Hematopoietic multipotent progenitor cell treated with erythropoietin and hydrocortisone succinate and interleukin-3 and kit ligand, for 15 days (in vitro differentiated cells): ENCODE measurements at regions not wholly inside any gene's neighbourhood (a gene's known extent, or its start where the extent isn't known, plus 50 kb on each side); places are given as distances from the start of the nearest gene placed in this dataset.

Source experiments
- DNase-seq: peaks from one replicate; pipeline ENCODE4 v3.0.0-alpha.2; 2015; ENCODE audit warnings: low spot score

DNA sequence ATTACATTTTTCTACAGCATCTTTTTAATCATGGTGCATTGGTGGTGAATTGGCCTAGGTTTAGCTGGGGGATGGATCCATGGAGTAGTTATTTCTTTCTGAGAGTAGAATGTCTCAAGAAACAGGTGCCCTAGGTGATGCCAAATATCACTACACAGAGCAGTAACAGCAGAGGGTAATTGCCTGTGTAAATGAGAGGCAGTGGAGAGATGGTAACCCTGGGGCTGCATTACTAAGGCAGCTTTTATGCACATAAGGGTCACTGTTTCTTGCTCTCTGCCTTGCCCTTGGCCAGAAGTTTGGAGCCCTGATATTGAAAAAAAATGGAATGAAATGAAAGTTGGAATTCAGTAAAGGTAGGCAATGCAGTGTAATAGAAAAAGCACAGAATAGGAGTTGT lies 604.0 kb downstream of the NOVA1 start:
- DNase-seq: no peak

DNA sequence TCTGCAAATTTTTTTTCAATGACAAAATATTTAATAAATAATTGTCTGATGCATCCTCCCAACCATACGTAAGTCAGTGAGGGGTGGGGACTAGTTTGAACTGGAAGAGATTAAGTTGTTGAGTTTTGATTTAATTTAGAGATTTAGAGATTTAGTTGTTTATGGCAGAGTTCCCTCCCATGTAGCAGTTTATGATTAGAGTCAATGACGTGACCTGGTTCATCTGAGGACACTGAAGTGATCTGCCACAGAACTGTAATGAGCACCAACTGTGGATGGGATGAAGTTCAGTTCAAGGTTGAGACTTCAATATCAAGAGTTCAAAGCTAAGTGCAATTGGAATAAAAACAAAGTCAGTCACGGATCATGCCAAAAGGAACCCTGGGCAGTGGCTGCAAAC lies 609.3 kb downstream of the NOVA1 start:
- no peak for DNase-seq

DNA sequence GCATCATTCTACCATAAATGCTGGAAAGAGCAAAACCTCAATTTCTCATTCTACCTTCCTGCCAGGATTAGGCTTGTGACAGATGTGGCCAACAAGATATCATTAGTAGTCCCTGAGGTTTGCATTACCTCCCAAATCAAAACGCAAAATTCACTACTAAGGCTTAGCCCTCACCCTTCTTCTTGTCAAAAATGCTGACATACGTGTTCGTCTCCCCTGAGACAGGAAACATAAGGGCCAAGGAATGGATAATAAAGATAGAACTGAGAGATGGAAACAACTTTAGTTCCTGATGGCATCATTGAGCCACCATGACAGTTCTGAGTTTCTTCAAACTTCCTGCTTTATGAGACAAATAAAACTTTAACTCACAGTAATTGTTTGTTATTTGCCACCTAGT lies 642.1 kb downstream of the NOVA1 start:
- DNase-seq: no peak

DNA sequence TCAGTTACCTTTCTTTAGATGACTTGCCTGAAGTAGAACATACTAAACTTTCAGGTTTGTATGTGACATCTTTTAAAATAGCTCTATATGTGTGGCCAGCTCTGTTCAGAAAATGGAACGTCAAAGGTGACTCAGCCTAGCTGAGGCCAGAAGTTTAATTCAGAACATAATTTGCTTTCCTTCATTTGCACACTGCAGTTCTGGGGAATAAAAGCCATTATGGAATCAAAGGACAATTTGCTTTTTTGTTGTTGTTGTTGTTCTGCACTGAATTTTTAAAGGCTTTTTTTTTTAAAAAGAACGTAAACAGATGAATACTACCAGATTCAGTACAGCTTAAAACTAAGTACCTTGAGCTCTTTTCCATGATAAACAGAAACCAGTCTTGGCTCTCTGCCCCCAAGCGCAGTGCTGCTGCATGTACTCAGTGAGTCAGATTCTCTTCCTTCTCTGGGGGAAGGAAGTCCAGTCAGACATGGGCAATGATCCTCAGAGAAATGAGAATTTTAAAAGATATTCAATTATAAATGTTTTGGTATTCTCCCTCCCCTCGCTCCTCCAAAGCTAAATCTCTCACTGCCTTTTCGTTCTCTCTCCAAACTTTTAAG lies 644.2 kb downstream of the NOVA1 start:
- no peak for DNase-seq

DNA sequence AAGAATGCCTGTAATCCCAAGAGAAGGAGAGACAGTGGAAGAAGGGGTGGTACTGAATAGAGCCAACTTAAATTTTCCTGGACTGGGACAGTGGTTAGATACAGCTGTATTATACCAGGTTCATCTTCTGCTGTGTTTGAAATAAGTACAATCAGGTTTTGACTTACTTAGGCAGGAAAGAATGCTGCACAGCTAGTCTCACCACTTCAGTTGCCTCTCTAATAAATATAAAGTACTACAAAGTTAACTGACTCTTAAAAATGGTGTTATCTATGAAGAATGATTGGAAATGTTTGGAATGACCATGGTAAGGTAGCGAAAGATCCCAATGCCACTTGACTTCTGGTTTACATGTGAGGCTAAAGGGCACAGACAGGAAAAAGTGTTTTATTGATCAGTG lies 652.1 kb downstream of the NOVA1 start:
- no peak for DNase-seq

DNA sequence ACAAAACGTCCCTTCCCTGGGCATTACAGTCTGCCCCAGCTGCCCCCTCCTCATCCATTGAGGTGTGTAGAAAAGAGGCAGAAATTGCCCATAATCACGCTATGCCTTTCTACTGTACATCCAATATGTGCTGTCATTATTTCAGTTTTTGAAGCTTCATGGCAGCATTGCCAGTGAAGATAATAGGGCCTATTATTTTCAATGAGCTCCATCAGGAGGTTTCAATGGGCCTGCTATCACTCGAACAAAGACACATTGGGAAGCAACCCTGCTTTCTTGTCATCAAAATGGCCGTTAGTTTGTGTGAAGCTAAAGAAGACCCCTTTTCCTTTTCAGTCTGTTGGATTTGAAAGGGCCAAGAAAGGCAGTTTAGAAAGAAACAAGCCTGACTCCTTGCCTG lies 653.8 kb downstream of the NOVA1 start:
- DNase-seq: no peak

DNA sequence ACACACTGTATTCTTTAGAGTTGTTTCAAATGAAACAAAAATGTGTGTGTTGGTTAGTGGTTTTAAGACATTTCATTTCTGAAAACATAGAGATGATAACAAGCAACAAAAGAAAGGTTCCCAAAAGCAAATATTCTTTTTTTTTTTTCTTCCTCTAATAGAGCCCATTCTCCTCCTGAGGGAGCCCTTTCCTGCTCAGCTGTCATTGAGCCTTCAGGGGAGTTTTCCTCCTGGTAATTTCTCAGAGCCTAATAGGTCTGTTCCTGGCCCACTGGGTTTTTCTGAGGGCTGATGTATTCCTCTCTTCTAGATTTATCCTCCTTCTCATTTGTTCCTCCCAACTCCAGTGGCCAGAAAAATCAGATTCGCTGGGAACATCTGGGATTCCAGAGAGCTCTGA lies 654.5 kb downstream of the NOVA1 start:
- DNase-seq: no peak

DNA sequence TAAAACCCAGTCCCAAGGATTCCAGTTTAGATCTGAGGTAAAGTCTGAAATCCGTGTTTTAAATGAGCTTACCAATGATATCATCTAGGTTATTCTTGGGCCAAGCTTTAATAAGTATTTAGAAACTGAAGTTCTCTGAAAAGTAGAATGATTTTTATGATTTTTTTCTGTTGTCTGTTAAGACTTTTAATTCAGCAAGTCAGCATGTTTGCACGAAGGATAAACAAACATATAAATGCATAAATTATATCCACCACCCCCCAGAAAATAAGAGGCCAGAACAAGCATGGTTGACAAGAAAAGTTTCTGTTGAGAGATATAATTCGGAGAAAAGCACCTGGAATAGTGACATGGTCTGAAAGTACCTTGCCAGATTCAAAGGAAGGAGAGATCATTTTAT lies 655.7 kb downstream of the NOVA1 start:
- no peak for DNase-seq

DNA sequence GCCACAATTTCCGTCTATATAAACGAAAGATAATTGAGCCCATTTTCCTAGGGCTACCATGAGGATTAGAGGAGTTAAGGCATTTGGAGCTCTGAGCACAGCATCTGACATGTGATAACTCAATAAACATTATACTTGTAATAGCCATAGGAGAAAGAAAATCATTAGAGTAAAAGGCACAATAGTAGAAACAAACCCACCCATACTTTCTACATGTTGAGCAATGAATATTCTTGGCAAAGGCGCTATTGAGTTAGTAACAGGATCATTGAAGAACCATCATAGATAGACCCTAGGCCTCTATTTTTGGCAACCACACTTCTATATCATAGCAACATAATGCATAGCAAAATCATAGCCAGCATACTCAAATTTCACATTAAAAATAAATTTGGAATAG lies 664.1 kb downstream of the NOVA1 start:
- no peak for DNase-seq

DNA sequence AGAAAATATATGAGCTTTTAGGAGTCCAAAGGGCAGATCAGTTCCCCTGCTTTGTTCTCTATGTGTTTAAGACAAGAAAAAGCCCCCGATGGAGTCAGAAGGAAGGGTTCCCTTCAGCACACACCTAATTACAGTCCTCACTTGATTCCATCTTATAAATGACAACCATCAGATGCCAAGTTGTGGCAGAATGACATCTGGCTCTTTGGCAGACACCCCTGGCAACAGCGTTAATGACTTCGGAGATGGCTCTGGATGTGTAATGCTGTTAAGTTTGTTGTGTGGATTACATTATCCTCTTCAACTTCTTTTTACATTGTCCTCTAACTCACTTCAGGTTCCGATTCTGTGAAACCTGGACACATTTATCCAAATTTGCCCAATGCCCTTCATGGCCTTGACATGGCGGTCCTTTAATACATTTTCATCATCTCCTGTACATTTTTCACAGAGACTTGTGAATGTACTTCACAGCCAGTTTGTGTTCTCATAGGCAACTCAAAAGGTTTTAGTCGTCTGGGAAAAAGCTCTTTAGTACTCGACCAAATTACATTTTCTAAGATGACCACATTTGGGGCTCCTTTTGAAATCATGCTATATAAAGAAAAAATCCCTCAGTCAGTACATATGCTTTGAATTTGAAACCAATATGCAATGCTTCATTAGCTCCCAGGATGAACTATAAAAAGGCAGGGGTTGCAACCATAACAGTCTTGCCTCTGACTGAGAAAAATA lies 667.8 kb downstream of the NOVA1 start:
- no peak for DNase-seq

DNA sequence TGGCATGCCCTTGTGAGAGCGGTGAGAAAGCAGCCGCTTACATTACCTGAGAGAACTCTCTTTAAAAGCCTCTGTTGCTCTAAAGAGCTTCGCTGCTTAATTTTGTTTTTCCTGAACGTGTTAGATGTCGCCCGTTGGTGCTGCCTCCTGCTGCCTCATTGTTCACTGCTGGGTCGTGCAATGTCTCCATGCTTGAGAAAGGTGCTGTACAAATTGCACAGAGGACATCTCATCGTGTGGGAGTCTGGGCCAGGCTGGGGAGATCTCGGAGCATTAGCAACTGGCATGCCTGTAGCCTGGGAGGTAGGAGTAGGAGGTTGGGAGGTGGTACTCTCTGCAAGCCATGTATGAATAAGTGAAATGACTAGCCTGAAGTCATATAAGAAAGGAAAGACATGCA lies 686.0 kb downstream of the NOVA1 start:
- no peak for DNase-seq

DNA sequence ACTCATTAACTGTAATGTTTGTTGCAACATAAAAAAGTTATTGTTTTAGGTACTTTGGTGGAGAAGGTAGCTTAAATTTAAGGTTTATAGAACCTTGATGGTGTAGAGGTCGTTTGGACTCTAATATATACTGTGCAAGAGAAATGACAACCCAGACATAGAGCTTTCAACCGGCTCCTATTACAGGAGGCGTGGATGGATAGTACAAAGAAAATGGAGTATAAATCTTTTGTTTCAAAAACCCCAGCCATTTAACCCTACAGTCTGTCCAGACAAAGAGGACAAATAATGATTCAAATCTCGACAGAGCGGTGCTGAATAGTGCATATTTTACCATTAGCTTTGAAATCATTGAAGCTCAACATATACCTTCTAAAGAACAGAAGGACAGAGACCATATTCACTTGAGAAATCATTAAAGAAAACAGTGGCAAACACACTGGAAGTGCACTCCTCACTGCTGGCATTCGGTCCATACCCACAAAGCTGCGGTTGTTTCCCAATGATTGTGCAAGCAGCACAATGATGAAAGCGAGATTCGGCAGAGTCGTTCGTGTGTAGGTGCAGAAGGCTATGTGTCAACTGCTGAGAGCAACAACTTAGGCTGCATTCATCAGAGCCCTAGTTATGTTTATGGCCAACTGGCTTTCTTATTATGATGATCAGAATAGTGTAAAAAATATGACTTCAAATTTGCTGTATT lies 688.6 kb downstream of the NOVA1 start:
- DNase-seq: no peak

DNA sequence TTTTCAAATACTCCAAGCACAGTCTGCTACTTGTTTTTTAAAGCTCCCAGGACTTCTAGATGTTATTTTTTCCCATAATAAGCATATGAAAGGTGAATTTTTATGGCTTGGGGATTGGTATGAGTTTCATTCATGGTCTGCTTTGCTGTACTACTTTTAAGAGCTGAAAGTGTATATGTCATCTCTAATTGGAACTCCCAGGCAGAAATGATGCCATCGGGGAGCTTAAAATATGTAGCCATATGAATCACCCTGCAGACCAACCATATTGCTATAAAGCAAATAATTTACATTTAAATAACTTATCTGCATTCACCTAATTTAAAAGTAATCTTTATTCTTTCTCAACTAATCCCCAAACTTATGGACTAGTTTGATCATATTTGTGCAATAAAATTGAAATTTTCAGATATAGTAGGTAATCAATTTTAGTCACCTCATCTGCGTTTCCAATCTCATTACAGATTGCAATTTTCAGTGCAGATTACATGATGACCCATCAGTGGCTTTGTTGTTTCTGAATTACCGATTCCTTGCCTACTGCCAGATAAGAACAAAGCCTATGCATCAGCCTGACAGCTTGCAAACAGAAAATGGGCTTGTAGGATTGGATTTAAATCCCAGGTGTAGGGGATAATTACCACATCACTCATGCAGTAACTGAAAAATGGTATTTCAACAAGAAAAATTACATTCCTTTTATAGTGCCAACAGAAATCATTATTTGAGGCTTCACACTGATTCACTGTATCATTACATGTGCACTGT lies 689.4 kb downstream of the NOVA1 start:
- DNase-seq: no peak

DNA sequence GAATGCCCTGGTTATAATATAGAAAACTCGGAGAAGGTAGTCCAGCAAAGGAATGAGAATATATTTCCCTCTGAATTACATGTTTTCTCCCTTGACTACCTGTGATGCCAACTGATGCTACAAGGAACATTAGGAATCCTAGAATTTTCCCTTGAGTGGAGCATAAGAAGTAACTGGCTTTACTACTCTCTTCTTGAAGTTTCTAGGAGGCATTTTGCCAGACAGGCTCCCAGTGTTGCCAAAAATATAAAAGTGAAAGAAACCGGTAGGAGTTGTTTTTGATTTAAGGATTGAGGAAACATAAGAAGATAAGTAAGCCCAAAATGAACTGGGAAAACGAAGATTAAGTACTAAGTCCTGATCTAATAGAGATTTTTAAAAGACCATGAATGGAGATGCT lies 693.4 kb downstream of the NOVA1 start:
- no peak for DNase-seq

DNA sequence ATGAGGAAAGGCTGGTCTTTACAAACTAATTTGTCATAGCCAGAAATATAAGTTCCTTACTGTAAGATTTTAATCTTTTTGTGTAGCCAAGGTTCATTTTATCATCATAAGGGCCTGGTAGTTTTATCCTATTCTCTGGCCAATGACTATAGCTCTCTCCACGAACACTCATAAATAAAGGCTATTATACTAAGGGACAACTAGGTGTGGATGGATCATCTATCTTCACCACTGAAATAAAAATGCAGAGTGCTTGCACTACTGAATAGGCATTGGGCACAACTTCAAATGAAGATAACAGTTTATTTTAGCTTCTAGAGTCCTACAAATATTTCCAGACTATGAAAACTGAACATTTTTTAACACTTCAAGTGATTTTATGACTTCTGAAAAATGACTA lies 698.6 kb downstream of the NOVA1 start:
- no peak for DNase-seq

DNA sequence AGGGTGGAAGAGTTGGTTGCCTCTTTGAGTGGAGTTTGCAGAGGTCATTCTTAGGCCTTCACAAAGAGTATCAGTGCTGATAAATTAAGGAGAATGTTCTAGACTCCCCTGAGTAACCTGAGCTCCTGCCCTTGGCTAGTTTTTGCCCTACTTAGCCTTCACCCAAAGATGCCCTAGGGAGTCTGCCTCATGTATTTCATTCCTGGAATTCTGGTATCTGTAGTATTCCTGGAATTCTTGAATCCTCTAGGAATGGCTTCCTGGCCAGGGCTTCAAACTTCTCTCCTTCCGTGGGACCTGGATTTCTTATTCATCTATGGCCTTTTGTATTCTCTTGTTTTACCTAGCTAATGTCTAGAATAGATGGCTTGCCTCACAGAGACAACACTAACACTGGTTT lies 701.1 kb downstream of the NOVA1 start:
- DNase-seq: no peak

DNA sequence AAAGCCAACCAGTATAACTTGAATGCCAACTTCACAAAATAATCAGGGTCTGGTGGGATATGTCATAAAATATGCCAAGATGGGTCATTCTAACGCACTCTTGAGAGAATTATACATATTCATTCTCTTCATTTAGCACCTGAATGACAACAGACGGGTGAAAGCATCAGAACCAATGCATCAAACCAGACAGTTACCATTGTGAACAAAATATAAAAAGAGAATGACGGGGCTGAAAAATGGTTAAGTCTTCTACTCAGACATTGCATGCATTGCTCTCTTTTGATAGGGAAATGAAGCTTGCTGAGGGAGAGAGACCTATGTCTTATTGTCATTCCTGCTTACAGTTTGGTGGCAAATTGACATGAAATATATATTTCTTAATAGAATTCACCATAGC lies 702.1 kb downstream of the NOVA1 start:
- DNase-seq: no peak

DNA sequence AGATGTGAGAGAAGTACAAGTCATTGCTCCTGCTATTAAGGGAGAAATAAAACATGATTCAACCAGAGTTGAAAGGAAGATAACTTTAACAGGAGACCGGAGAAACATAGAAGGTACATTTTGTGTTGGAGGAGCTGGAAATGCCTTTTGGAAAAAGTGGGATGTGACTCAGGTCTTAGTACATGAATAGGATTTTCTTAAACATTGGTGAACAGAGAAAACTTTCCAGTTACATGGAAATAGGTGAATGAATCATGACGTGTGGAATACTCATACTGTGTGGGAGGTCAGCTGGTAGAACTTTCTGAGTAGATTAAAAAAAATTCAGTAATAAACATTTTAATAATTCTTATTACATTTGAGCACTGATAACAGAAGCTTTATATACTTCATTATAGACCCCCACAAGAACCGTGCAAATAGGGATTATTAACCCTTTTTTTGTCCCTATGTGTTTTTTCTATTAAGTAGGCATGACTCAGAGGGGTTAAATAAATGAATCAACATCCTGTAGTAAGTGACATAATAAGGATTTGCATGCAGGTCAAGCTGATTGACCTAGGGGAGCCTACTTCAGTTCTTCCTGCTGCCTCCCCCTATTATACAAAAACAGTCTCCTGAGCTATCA lies 710.5 kb downstream of the NOVA1 start:
- DNase-seq: no peak

DNA sequence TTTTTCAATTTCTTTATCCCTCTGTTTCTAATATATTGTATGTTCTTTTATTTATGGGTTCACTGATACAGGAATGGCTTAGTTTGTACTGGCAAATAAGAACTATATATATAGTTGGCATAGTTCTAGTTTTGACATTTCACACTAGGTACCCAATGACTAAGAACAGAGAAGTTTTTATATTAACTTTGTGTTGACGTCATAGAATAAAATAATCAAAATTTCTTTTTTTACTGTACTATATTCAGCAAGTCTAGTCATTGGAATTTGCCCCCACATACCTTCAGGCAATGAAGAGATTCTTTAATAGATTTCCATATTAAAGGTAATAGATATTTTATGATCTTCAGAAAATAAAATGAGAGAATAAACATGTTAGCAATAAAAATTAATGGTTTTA lies 713.2 kb downstream of the NOVA1 start:
- DNase-seq: no peak

DNA sequence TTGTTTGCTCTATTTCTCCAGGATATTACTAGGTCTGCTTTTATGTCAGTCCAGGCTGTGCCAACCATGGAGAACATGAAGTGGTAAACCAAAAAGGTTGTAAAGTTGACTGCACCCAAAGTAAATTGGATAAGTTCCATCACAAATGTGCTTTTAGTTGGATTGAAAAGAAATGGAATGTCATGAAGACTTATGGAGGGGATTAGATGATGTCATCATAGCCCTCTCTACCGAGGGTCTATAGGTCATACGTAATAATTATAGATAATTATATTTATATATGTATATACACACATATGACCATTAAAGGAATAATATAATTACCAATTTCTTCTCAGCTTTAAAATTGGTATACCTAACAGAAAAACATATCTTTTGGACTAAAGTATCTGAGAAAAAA lies 714.9 kb downstream of the NOVA1 start:
- DNase-seq: no peak

DNA sequence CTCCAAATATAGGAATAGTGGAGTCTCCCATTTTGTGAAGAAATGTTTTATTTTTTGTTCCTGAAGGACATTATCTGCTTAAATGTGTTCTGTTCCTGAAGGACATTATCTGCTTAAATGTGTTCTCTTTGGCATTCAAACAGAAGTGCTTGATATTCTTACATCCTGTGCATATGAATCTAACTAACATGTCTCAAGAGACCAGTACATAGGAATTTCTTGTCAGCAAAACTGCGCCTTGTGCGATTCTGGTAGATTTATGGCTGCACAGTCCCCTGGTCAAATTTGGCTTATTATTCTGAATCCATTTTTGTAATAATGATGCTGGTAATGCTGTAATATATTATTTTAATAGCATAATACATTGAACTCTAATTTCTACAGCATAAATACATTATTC lies 722.4 kb downstream of the NOVA1 start:
- DNase-seq: no peak

DNA sequence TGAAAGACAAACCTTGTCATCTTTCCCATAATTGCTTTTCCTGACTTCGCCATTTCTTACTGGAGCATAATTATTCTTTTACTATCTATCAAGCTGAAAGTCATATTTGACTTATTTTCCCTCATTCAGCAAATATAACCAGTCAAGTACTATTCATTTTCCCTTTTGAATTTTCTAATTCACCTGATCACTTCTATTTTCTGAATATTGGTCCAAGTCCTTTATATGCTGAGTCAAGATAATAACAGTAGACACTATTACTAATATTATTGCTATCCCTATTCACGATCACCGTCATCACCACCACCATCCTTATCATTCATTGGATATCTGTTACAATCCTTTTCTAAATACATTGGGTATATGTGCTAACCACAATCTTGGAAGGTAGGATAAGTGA lies 728.0 kb downstream of the NOVA1 start:
- no peak for DNase-seq
